OCI-LY7 (cell line): ENCODE measurements at regions not wholly inside any gene's neighbourhood (a gene's known extent, or its start where the extent isn't known, plus 50 kb on each side); places are given as distances from the start of the nearest gene placed in this dataset.

ENCODE experiments used
- BruUV-seq: library from RNA; stranded (reverse); fragments of 400-500 nt; replicated peaks from 2 replicates; lab custom pipeline; 2021; lab: Mats Ljungman, UMichigan
- CTCF ChIA-PET: fragments of 300-600 bp; sonication (Branson Sonifier 250); formaldehyde crosslinking; loops from one replicate; lab custom pipeline; 2022; ENCODE audit warnings: antibody characterized with exemption; ENCODE audit not compliant: unreplicated experiment; lab: Charles Lee
- POLR2A ChIA-PET: fragments of 300-600 bp; sonication (Branson Sonifier 250); formaldehyde crosslinking; loops from one replicate; lab custom pipeline; 2022; ENCODE audit warnings: antibody characterized with exemption; lab: Charles Lee
- DNase-seq: peaks from one replicate; pipeline ENCODE4 v3.0.0-alpha.2; 2015; ENCODE audit warnings: low spot score
- H2AFZ ChIP-seq: fragments of 200-600 bp; sonication (generic), shearing (Covaris generic); 2 replicates; pipeline ENCODE4 v1.6.1; 2014; ENCODE audit warnings: mild to moderate bottlenecking, antibody characterized with exemption, low read length, moderate library complexity
- H3K27ac ChIP-seq: fragments of 200-600 bp; sonication (generic); 2 replicates; pipeline ENCODE4 v1.5.1; 2014; ENCODE audit warnings: mixed run types, low read depth, mild to moderate bottlenecking, moderate library complexity, low read length, inconsistent platforms; ENCODE audit not compliant: poor library complexity, severe bottlenecking
- H3K36me3 ChIP-seq: fragments of 200-600 bp; sonication (generic); 2 replicates; pipeline ENCODE4 v1.6.1; 2014; ENCODE audit warnings: mild to moderate bottlenecking, antibody characterized with exemption, low read length, moderate library complexity, mixed read lengths; ENCODE audit not compliant: insufficient read depth
- H3K4me1 ChIP-seq: fragments of 200-600 bp; sonication (generic); 2 replicates; pipeline ENCODE4 v1.5.1; 2014; ENCODE audit warnings: mild to moderate bottlenecking, low read length; ENCODE audit not compliant: insufficient read depth, poor library complexity, severe bottlenecking
- H3K4me2 ChIP-seq: fragments of 200-600 bp; sonication (generic); 2 replicates; pipeline ENCODE4 v1.6.1; 2014; ENCODE audit warnings: mild to moderate bottlenecking, low read length
- H3K4me3 ChIP-seq: fragments of 200-600 bp; sonication (generic); 2 replicates; pipeline ENCODE4 v1.5.1; 2014; ENCODE audit warnings: mild to moderate bottlenecking, low read depth, low read length; ENCODE audit not compliant: poor library complexity, severe bottlenecking
- H3K79me2 ChIP-seq: fragments of 200-600 bp; sonication (generic); 2 replicates; pipeline ENCODE4 v1.6.1; 2016; ENCODE audit warnings: low read depth, mild to moderate bottlenecking, low read length, moderate library complexity, mixed read lengths; ENCODE audit not compliant: insufficient read depth
- H3K9me2 ChIP-seq: fragments of 200-600 bp; sonication (generic); 2 replicates; pipeline ENCODE4 v1.6.1; 2016; ENCODE audit warnings: mild to moderate bottlenecking, low read length, mixed read lengths; ENCODE audit not compliant: insufficient read depth
- H3K9me3 ChIP-seq: fragments of 200-600 bp; sonication (generic); 2 replicates; pipeline ENCODE4 v1.6.1; 2014; ENCODE audit warnings: mild to moderate bottlenecking, mixed run types, low read length, mixed read lengths
- H4K20me1 ChIP-seq: fragments of 200-600 bp; sonication (generic); 2 replicates; pipeline ENCODE4 v1.6.1; 2014; ENCODE audit warnings: mild to moderate bottlenecking, antibody characterized with exemption, low read length, moderate library complexity, mixed read lengths; ENCODE audit not compliant: insufficient read depth
- CTCF ChIP-seq: fragments of 200-600 bp; sonication (generic); conservative IDR thresholded peaks from 2 replicates; pipeline ENCODE4 v1.5.1; 2014; ENCODE audit warnings: mild to moderate bottlenecking, antibody characterized with exemption, low read length, moderate library complexity, mixed read lengths
- EZH2phosphoT487 ChIP-seq: fragments of 200-600 bp; sonication (generic); IDR thresholded peaks from 2 replicates; pipeline ENCODE4 v1.6.1; 2018; ENCODE audit warnings: low read depth, borderline replicate concordance, mild to moderate bottlenecking, mixed run types, antibody characterized with exemption, low read length, moderate library complexity, mixed read lengths
- intact Hi-C: fragments of 100-400 bp; cut with micrococcal nuclease; formaldehyde crosslinking; loops from one replicate; pipeline ENCODE4 v1.10.0; 2022; ENCODE audit not compliant: unreplicated experiment

- no peak overlapping the region for H3K4me3 ChIP-seq
- H4K20me1 ChIP-seq: no peaks in the 10 kb centered on the region
- POLR2A ChIA-PET: no interaction called here
- no TSS peak for BruUV-seq
- no peak for DNase-seq
- H3K9me3 ChIP-seq: no peaks in the 10 kb centered on the region; the same call in 1 of the 2 replicates
- CTCF ChIA-PET: no interaction called here
- no peak overlapping the region for H3K4me2 ChIP-seq
- H3K4me1 ChIP-seq: no peaks in the 10 kb centered on the region
- H3K27ac ChIP-seq: no peak overlapping the region
- no peaks in the 10 kb centered on the region for H3K36me3 ChIP-seq
- no peak for TF ChIP-seq CTCF
- TF ChIP-seq EZH2phosphoT487: no peak
- no peaks in the 10 kb centered on the region for H3K9me2 ChIP-seq
- H2AFZ ChIP-seq: no peak overlapping the region
- intact Hi-C loops: no loop called here
- H3K79me2 ChIP-seq: no peaks in the 10 kb centered on the region
Measured at GRCh38 chr3:87595798-87596197, 319.4 kb upstream of the POU1F1 start.

DNA sequence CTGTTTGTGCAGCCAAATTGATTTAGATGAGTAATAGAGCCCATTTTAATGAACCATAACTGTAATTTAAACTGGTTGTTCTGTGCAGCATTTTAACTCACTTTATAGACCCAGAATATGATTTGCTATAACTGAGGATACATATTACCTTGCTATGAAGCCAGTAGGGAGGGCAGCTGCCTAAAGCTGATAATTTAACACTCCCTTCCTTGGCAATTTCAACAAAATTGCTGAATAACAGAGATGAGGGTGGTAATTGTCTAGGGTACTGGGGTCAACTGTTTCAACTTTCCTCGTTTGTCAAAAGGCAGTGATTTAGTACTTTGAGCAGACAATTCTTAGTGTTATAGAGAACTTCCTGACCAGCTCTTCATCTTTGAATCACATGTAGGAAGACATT lies 304.9 kb upstream of the POU1F1 start:
- Histone ChIP-seq H3K27ac (no peak overlapping the region), H3K4me3 (no peak overlapping the region), H2AFZ (no peak overlapping the region), H3K79me2 (no peaks in the 10 kb centered on the region), H3K36me3 (no peaks in the 10 kb centered on the region), H4K20me1 (no peaks in the 10 kb centered on the region), H3K9me3 (no peaks in the 10 kb centered on the region), H3K9me2 (no peaks in the 10 kb centered on the region), H3K4me2 (no peak overlapping the region), H3K4me1 (no peaks in the 10 kb centered on the region)
- intact Hi-C loops: no loop called here
- BruUV-seq: no TSS peak
- TF ChIP-seq CTCF (no peak), EZH2phosphoT487 (no peak)
- POLR2A ChIA-PET: no interaction called here
- CTCF ChIA-PET: no interaction called here
- no peak for DNase-seq

GRCh38 chr3:87576752-87577151 lies 300.4 kb upstream of the POU1F1 start:
- Histone ChIP-seq H3K9me3 (no peaks in the 10 kb centered on the region), H2AFZ (no peak overlapping the region), H3K4me3 (no peak overlapping the region), H4K20me1 (no peaks in the 10 kb centered on the region), H3K79me2 (no peaks in the 10 kb centered on the region), H3K4me1 (no peaks in the 10 kb centered on the region), H3K36me3 (no peaks in the 10 kb centered on the region), H3K9me2 (no peaks in the 10 kb centered on the region), H3K27ac (no peak overlapping the region), H3K4me2 (no peak overlapping the region)
- CTCF ChIA-PET: no interaction called here
- DNase-seq: no peak
- no TSS peak for BruUV-seq
- POLR2A ChIA-PET: interaction anchor here (0.5 kb wide), 1 partner anchor 1734 kb away, joined by 4 read pairs; no protein-coding TSS in a partner anchor
- intact Hi-C loops: no loop called here
- TF ChIP-seq CTCF: no peak
- no peak for TF ChIP-seq EZH2phosphoT487
